Renal cortex interstitium (tissue), 11 donors: ENCODE measurements at regions not wholly inside any gene's neighbourhood (a gene's known extent, or its start where the extent isn't known, plus 50 kb on each side); places are given as distances from the start of the nearest gene placed in this dataset.

Experiments used
- DNase-seq, 11 donors: peaks; one replicate each; pipeline ENCODE4 v3.0.0-alpha.2; 2013; ENCODE audit warnings: low read depth in 9 of 11, low spot score in 4 of 11; ENCODE audit errors: extremely low read depth in 1 of 11

GRCh38 chr11:127481391-127481790, 480.8 kb upstream of the KIRREL3 start:
- no peak for DNase-seq

- DNase-seq = no peak
Observed at GRCh38 chr11:127478826-127479225, 478.3 kb upstream of the KIRREL3 start.

- DNase-seq = no peak
Observed at GRCh38 chr11:127474766-127475165, 474.2 kb upstream of the KIRREL3 start.

- DNase-seq = peak in 3 of 11 donors; percentile 27 to 39 (median 33)
Observed at GRCh38 chr11:127472505-127472904, 471.9 kb upstream of the KIRREL3 start.

- DNase-seq = no peak
Observed at GRCh38 chr11:127471662-127472061, 471.1 kb upstream of the KIRREL3 start.

- no peak for DNase-seq
Observed at GRCh38 chr11:127470306-127470884, 469.8 kb upstream of the KIRREL3 start.

GRCh38 chr11:127464325-127464724, 463.8 kb upstream of the KIRREL3 start:
- no peak for DNase-seq

GRCh38 chr11:127462065-127462344, 461.4 kb upstream of the KIRREL3 start:
- DNase-seq = no peak

GRCh38 chr11:127461241-127462064, 460.9 kb upstream of the KIRREL3 start:
- DNase-seq = no peak

- DNase-seq = no peak
Observed at GRCh38 chr11:127458561-127458960, 458.0 kb upstream of the KIRREL3 start.

- DNase-seq = peak in 1 of 11 donors; percentile 23
Observed at GRCh38 chr11:127454856-127455255, 454.3 kb upstream of the KIRREL3 start.

GRCh38 chr11:127452533-127452932, 452.0 kb upstream of the KIRREL3 start:
- no peak for DNase-seq

- DNase-seq = no peak
Observed at GRCh38 chr11:127451861-127452260, 451.3 kb upstream of the KIRREL3 start.

- DNase-seq = no peak
Observed at GRCh38 chr11:127448101-127448500, 447.5 kb upstream of the KIRREL3 start.

- DNase-seq = no peak
Observed at GRCh38 chr11:127445476-127445875, 444.9 kb upstream of the KIRREL3 start.

- DNase-seq = no peak
Observed at GRCh38 chr11:127443297-127443696, 442.7 kb upstream of the KIRREL3 start.

- no peak for DNase-seq
Observed at GRCh38 chr11:127440616-127441015, 440.0 kb upstream of the KIRREL3 start.

GRCh38 chr11:127425281-127425680, 424.7 kb upstream of the KIRREL3 start:
- no peak for DNase-seq

- no peak for DNase-seq
Observed at GRCh38 chr11:127424661-127425060, 424.1 kb upstream of the KIRREL3 start.

GRCh38 chr11:127420139-127420538, 419.6 kb upstream of the KIRREL3 start:
- no peak for DNase-seq
